Heart right ventricle (tissue), 16 donors: ENCODE measurements at regions not wholly inside any gene's neighbourhood (a gene's known extent, or its start where the extent isn't known, plus 50 kb on each side); places are given as distances from the start of the nearest gene placed in this dataset.
A peak's percentile ranks its signal among the peaks of the same experiment; 100 is the strongest.

Source experiments
- ATAC-seq, 8 donors: fragments of 200-7000 bp; cut with Tn5 transposase; one replicate each; pipeline ENCODE4 v1.9.1; 2020; ENCODE audit warnings: mild to moderate bottlenecking in 8 of 8, moderate library complexity in 8 of 8, moderate number of reproducible peaks in 1 of 8
- DNase-seq, 2 donors: peaks; one replicate each; pipeline ENCODE4 v3.0.0-alpha.2; 2020
- H3K27ac ChIP-seq, 10 donors: fragments of 200-600 bp; sonication (generic) in 2 of 10; one replicate each; pipeline versions ENCODE4 v1.5.0 to v1.8.0; 2020 to 2022; ENCODE audit warnings: mild to moderate bottlenecking in 3 of 10
- H3K27me3 ChIP-seq, 7 donors: fragments of 200-600 bp; one replicate each; pipeline ENCODE4 v1.8.0; 2021 to 2022; ENCODE audit warnings: mild to moderate bottlenecking in 2 of 7
- H3K36me3 ChIP-seq, 9 donors: fragments of 200-600 bp; sonication (generic) in 1 of 9; one replicate each; pipeline versions ENCODE4 v1.5.0 to v1.8.0; 2020 to 2022; ENCODE audit warnings: mild to moderate bottlenecking in 2 of 9
- H3K4me1 ChIP-seq, 9 donors: fragments of 200-600 bp; sonication (generic) in 1 of 9; one replicate each; pipeline versions ENCODE4 v1.5.0 to v1.8.0; 2020 to 2022; ENCODE audit warnings: mild to moderate bottlenecking in 4 of 9
- H3K4me3 ChIP-seq, 10 donors: fragments of 200-600 bp; sonication (generic) in 2 of 10; one replicate each; pipeline versions ENCODE4 v1.5.0 to v1.8.0; 2020 to 2022; ENCODE audit warnings: mild to moderate bottlenecking in 7 of 10, moderate library complexity in 2 of 10
- H3K9me3 ChIP-seq, 11 donors: fragments of 200-600 bp in 10 of 11; sonication (generic) in 2 of 11; one replicate each; pipeline versions ENCODE4 v1.5.0 to v1.8.0; 2013 to 2022; ENCODE audit warnings: mild to moderate bottlenecking in 2 of 11, control low read depth in 1 of 11, moderate library complexity in 1 of 11
- WGBS, 2 donors: extraction: QIAGEN DNeasy Blood & Tissue Kit; methylation state at CpG; one replicate each; pipeline ENCODE4 v1.1.7; 2013; ENCODE audit warnings: inconsistent platforms in 1 of 2; 5-methylcytosine and 5-hydroxymethylcytosine counted together
- intact Hi-C, 10 donors: fragments of 100-400 bp; cut with DNase I; formaldehyde crosslinking; loops; one replicate each; pipeline versions ENCODE4 v1.11.1 to v1.14.2; 2022
- TF ChIP-seq, protein P1 (sequence below), 9 donors: fragments of 200-600 bp; sonication (generic) in 2 of 9; IDR thresholded peaks; one replicate each; pipeline versions ENCODE4 v1.5.0 to v1.8.0; 2021 to 2022; ENCODE audit warnings: antibody characterized with exemption in 9 of 9, mild to moderate bottlenecking in 5 of 9, moderate library complexity in 1 of 9
- donor health status: Arrhythmogenic right ventricular cardiomyopathy.
- donor health status: ischemic (EF 13 %, LVEDD 7.1; RV severe dilation, severe dysfunction).
- donor health status: healthy with polysubstance abuse.
- donor health status: DM: no; HTN: yes; CAD: no.
- donor health status: DM: no; HTN: no; CAD: no.
- donor health status: ischemic (EF 25% LVEDD 6.9; RV normal size, moderate dysfunction).
- donor health status: ischemic (EF 25% LVEDD 5.7; RV mildly dilated, moderate dysfunction).
- donor health status: healthy.
- donor health status: DM: yes; HTN: yes; CAD: no.
- donor health status: Ischemic cardiomyopathy.
- donor health status: ischemic (EF 35%, LVEDD 5.7; RV mildly dilated, moderate dysfunction).
- donor health status: nonischemic (EF 11% LVEDD 7.7; RV severe dilation, severe dysfunction).
- donor health status: DM: yes; HTN: yes; CAD: no.
- donor health status: PGD.
- donor health status: ischemic (EF 29% LVEDD 5.4; RV normal size, mild dysfunction).
- donor health status: nonischemic (EF 23%, LVEDD 6.1; RV moderate dilation, normal function).

DNA sequence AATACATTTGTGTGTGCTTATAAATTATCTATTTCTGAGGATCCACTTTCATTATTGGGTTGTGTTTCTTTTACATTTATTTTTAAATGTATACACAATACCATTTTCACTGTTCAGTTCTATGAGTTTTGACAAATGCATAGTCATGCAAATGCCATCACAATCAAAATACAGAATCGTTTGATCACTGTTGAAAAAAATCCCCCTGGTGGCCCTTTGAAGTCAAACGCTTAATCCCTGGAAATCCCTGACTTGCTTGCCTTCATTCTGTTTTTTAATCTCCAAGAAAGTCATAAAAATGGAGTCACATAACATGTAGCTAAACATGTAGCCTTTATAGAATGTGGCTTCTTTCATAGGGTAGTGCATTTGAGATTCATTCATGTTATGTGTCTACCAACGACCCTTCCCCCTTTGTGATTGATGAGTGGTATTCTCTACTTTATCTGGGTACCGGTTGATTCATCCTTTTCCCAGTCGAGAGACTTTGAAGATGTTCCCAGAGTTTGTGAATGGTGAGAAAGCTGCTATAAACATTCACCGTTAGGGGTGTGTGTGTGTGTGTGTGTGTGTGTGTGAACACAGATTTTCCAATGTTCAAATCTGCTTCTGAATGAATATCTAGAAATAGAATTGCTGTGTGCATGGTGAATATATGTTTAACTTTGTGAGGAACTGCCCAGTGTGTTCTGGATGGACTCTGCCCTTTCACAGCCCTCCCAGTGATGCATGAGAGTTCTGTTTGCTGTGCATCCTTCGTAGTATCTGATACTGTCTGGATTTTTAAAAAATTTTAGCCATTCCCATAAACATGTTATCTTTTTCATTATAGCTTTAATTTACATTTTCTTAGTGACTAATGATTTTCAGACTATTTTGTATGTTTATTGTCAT is 173.6 kb downstream of the GALR1 start:
- DNase-seq (no peak), ATAC-seq (no peak)
- Histone ChIP-seq H3K4me3 (no peak overlapping the region), H3K27ac (no peak overlapping the region), H3K4me1 (no peaks in the 10 kb centered on the region), H3K36me3 (no peaks in the 10 kb centered on the region), H3K9me3 (no peaks in the 10 kb centered on the region), H3K27me3 (peaks cover 0 to 4% (median 0%) of the 10 kb centered on the region in 7 donors)
- intact Hi-C loops: no loop called here
- WGBS, 2 donors: 54 to 56% methylated on average over 7 of the region's 7 CpGs
- TF ChIP-seq, protein P1, sequence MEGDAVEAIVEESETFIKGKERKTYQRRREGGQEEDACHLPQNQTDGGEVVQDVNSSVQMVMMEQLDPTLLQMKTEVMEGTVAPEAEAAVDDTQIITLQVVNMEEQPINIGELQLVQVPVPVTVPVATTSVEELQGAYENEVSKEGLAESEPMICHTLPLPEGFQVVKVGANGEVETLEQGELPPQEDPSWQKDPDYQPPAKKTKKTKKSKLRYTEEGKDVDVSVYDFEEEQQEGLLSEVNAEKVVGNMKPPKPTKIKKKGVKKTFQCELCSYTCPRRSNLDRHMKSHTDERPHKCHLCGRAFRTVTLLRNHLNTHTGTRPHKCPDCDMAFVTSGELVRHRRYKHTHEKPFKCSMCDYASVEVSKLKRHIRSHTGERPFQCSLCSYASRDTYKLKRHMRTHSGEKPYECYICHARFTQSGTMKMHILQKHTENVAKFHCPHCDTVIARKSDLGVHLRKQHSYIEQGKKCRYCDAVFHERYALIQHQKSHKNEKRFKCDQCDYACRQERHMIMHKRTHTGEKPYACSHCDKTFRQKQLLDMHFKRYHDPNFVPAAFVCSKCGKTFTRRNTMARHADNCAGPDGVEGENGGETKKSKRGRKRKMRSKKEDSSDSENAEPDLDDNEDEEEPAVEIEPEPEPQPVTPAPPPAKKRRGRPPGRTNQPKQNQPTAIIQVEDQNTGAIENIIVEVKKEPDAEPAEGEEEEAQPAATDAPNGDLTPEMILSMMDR (IDR thresholded peaks at IDR 0.05): peak in 1 of 9 donors; percentile 8

DNA sequence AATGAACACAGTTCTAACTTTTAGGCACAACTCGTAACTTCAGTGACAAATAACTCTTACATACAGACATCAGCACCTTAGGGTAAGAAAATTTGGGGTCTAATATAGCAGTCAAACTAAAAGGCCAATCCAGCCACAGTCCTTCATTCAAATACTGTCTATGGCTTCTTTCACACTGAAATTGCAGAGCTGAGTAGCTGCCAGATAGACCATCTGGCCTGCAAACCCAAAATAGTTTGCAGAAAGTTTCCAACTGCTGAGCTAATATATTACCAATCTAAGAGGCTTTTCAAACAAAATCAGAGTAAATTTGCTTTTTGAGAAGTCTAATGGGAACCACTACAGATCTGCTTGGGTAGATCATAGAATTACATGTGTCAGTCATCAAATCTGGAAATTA is 183.4 kb downstream of the GALR1 start:
- Histone ChIP-seq H3K36me3 (no peaks in the 10 kb centered on the region), H3K27ac (no peak overlapping the region), H3K9me3 (no peaks in the 10 kb centered on the region), H3K27me3 (no peaks in the 10 kb centered on the region), H3K4me1 (no peaks in the 10 kb centered on the region), H3K4me3 (no peak overlapping the region)
- TF ChIP-seq, protein P1 (IDR thresholded peaks at IDR 0.05): no peak
- intact Hi-C loops: no loop called here
- DNase-seq (peak in 1 of 2 donors; percentile 15), ATAC-seq (peak in 1 of 8 donors; percentile 24)
- 56 to 67% methylated on average over 1 of the region's 1 CpG for WGBS, 2 donors

- no peaks in the 10 kb centered on the region for H3K36me3 ChIP-seq
- ATAC-seq (no peak), DNase-seq (no peak)
- H3K4me3 ChIP-seq: no peak overlapping the region
- H3K4me1 ChIP-seq: no peaks in the 10 kb centered on the region
- H3K9me3 ChIP-seq: no peaks in the 10 kb centered on the region
- WGBS, 2 donors: 61 to 70% methylated on average over 2 of the region's 2 CpGs
- H3K27ac ChIP-seq: no peak overlapping the region
- intact Hi-C loops: no loop called here
- TF ChIP-seq, protein P1 (IDR thresholded peaks at IDR 0.05): no peak
- peaks cover 0 to 5% (median 0%) of the 10 kb centered on the region in 7 donors for H3K27me3 ChIP-seq
Measured at GRCh38 chr18:77439888-77440287, 190.2 kb downstream of the GALR1 start.

- H3K36me3 ChIP-seq: no peaks in the 10 kb centered on the region
- TF ChIP-seq, protein P1 (IDR thresholded peaks at IDR 0.05): no peak
- no peak overlapping the region for H3K4me3 ChIP-seq
- no peaks in the 10 kb centered on the region for H3K4me1 ChIP-seq
- H3K27ac ChIP-seq: no peak overlapping the region
- H3K9me3 ChIP-seq: no peaks in the 10 kb centered on the region
- DNase-seq (no peak), ATAC-seq (no peak)
- H3K27me3 ChIP-seq: peaks cover 0 to 5% (median 0%) of the 10 kb centered on the region in 7 donors
- WGBS, 2 donors: 63 to 74% methylated on average over 6 of the region's 6 CpGs
- intact Hi-C loops: no loop called here
Measured at GRCh38 chr18:77442393-77442792, 192.7 kb downstream of the GALR1 start.
